Endothelial cell of umbilical vein (primary cell): ENCODE measurements at regions not wholly inside any gene's neighbourhood (a gene's known extent, or its start where the extent isn't known, plus 50 kb on each side); places are given as distances from the start of the nearest gene placed in this dataset.

ENCODE experiments used
- BruUV-seq: library from RNA; stranded (reverse); fragments of 400-500 nt; replicated peaks from 2 replicates; lab custom pipeline; 2021; lab: Mats Ljungman, UMichigan
- CTCF ChIA-PET: fragments of 300-600, 350-600 bp; sonication (Branson Sonifier 250); formaldehyde crosslinking; loops from one replicate; lab custom pipeline; 2021; ENCODE audit warnings: antibody characterized with exemption, inconsistent platforms; lab: Charles Lee
- POLR2A ChIA-PET: fragments of 300-600, 350-600 bp; sonication (Branson Sonifier 250); formaldehyde crosslinking; loops from one replicate; lab custom pipeline; 2021; ENCODE audit warnings: antibody characterized with exemption, inconsistent platforms; lab: Charles Lee
- DNase-seq: peaks from one replicate; pipeline ENCODE4 v3.0.0-alpha.2; 2011; ENCODE audit warnings: low read depth, low spot score
- FAIRE-seq: peaks from 2 replicates; lab custom pipeline; 2011; peaks lifted over from hg19 to GRCh38; lab: Jason Lieb, UNC
- H2AFZ ChIP-seq: 2 replicates; pipeline ENCODE4 v1.6.0; 2012; ENCODE audit warnings: low read depth, low read length, control low read depth, inconsistent platforms
- H3K27ac ChIP-seq: 2 replicates; pipeline ENCODE4 v1.5.1; 2011; ENCODE audit warnings: low read depth, mild to moderate bottlenecking, control low read depth, low read length, moderate library complexity; ENCODE audit not compliant: insufficient read depth
- H3K27me3 ChIP-seq, 2 experiments: 2 replicates each; pipeline versions ENCODE4 v1.6.0 to v1.6.1; 2011; ENCODE audit warnings: low read length in 2 of 2, mixed read lengths in 1 of 2; ENCODE audit not compliant: control insufficient read depth in 2 of 2, insufficient read depth in 2 of 2
- H3K36me3 ChIP-seq, 2 experiments: 2 replicates in 1 of 2; 3 replicates in 1 of 2; pipeline ENCODE4 v1.5.1; 2011; ENCODE audit warnings: low read length in 2 of 2, mild to moderate bottlenecking in 1 of 2, moderate library complexity in 1 of 2; ENCODE audit not compliant: control insufficient read depth in 2 of 2, insufficient read depth in 2 of 2; ENCODE audit errors: extremely low read depth in 1 of 2
- H3K4me1 ChIP-seq: 3 replicates; pipeline ENCODE4 v1.5.1; 2011; ENCODE audit warnings: mild to moderate bottlenecking, low read length; ENCODE audit not compliant: control insufficient read depth, insufficient read depth; ENCODE audit errors: extremely low read depth
- H3K4me2 ChIP-seq: 2 replicates; pipeline ENCODE4 v1.6.1; 2011; ENCODE audit warnings: low read length, control low read depth, mixed read lengths; ENCODE audit not compliant: insufficient read depth
- H3K4me3 ChIP-seq, 3 experiments: fragments of 200-600 bp in 1 of 3; sonication (generic), shearing (Covaris generic) in 1 of 3; replicated peaks in 1 of 3; 2 replicates each; pipeline ENCODE4 v1.5.1; 2011 to 2016; ENCODE audit warnings: control low read depth in 3 of 3, low read length in 3 of 3, mild to moderate bottlenecking in 2 of 3, inconsistent platforms in 1 of 3, low read depth in 1 of 3, moderate library complexity in 1 of 3; ENCODE audit not compliant: insufficient read depth in 1 of 3
- H3K79me2 ChIP-seq: 2 replicates; pipeline ENCODE4 v1.6.0; 2012; ENCODE audit warnings: low read length, inconsistent platforms; ENCODE audit not compliant: control insufficient read depth, insufficient read depth
- H3K9ac ChIP-seq: replicated peaks from 2 replicates; pipeline ENCODE3; 2011; ENCODE audit warnings: low read length, control low read depth; ENCODE audit not compliant: insufficient read depth; ENCODE audit errors: extremely low read depth
- H3K9me1 ChIP-seq: replicated peaks from 3 replicates; pipeline ENCODE4 v1.6.0; 2011; ENCODE audit warnings: mild to moderate bottlenecking, low read length; ENCODE audit not compliant: control insufficient read depth, insufficient read depth; ENCODE audit errors: extremely low read depth
- H3K9me3 ChIP-seq: replicated peaks from 2 replicates; pipeline ENCODE4 v1.5.1; 2012; ENCODE audit warnings: low read length, inconsistent platforms; ENCODE audit not compliant: control insufficient read depth, insufficient read depth
- H4K20me1 ChIP-seq: replicated peaks from 2 replicates; pipeline ENCODE3; 2011; ENCODE audit warnings: mild to moderate bottlenecking, low read length; ENCODE audit not compliant: control insufficient read depth, insufficient read depth; ENCODE audit errors: extremely low read depth
- CTCF ChIP-seq, 2 donors: IDR thresholded peaks; 1 replicate in 1 of 2; 2 replicates in 1 of 2; pipeline ENCODE4 v1.5.1; 2011; ENCODE audit warnings: low read length in 2 of 2, mild to moderate bottlenecking in 2 of 2, moderate library complexity in 2 of 2, control low read depth in 1 of 2, inconsistent platforms in 1 of 2, low read depth in 1 of 2; ENCODE audit not compliant: insufficient read depth in 1 of 2; ENCODE audit errors: extremely low read depth in 1 of 2
- EZH2 ChIP-seq: IDR thresholded peaks from 2 replicates; pipeline ENCODE4 v1.6.1; 2012; ENCODE audit warnings: borderline replicate concordance, low read depth, mild to moderate bottlenecking, moderate library complexity, low read length, inconsistent platforms; ENCODE audit not compliant: severe bottlenecking
- FOS ChIP-seq: IDR thresholded peaks from 2 replicates; pipeline ENCODE4 v1.6.1; 2011; ENCODE audit warnings: mild to moderate bottlenecking, low read length, moderate library complexity, borderline replicate concordance; ENCODE audit not compliant: insufficient read depth
- GATA2 ChIP-seq: IDR thresholded peaks from 2 replicates; pipeline ENCODE4 v1.7.0; 2011; ENCODE audit warnings: low read depth, mild to moderate bottlenecking, moderate library complexity, mixed read lengths, low read length; ENCODE audit not compliant: insufficient read length, insufficient read depth
- POLR2A ChIP-seq: IDR thresholded peaks from 2 replicates; pipeline ENCODE4 v1.6.1; 2012; ENCODE audit warnings: low read depth, mild to moderate bottlenecking, control low read depth, low read length
- POLR2AphosphoS5 ChIP-seq: IDR thresholded peaks from 2 replicates; pipeline ENCODE4 v1.6.1; 2012; ENCODE audit warnings: low read depth, mild to moderate bottlenecking, control low read depth, low read length, moderate library complexity; ENCODE audit not compliant: insufficient read depth
- dilution Hi-C: fragments of 300-500 bp; cut with MboI; formaldehyde crosslinking; loops from one replicate; pipeline ENCODE4 v1.15.0; 2019; ENCODE audit warnings: low sequenced_read_pairs; ENCODE audit not compliant: extremely low pct_ligation_motif_present
- intact Hi-C: fragments of 100-400 bp; cut with micrococcal nuclease; formaldehyde crosslinking; loops from one replicate; pipeline ENCODE4 v1.10.0; 2022

- H3K9ac ChIP-seq = no peak overlapping the region
- H3K27me3 ChIP-seq = no peaks in the 10 kb centered on the region
- no peak overlapping the region for H3K4me2 ChIP-seq
- no peaks in the 10 kb centered on the region for H3K36me3 ChIP-seq
- DNase-seq (no peak), FAIRE-seq (no peak)
- no peak overlapping the region for H2AFZ ChIP-seq
- no peak for TF ChIP-seq GATA2
- no peak for TF ChIP-seq POLR2AphosphoS5
- TF ChIP-seq POLR2A = no peak
- TF ChIP-seq EZH2 = no peak
- no peak for TF ChIP-seq FOS
- TF ChIP-seq CTCF (IDR thresholded peaks at IDR 0.05; ENCODE audit: extremely low read depth in 1 of 2, insufficient read depth in 1 of 2, low read depth in 1 of 2, low read length in 2 of 2) = no peak
- CTCF ChIA-PET = no interaction called here
- no peaks in the 10 kb centered on the region for H3K79me2 ChIP-seq
- H3K9me1 ChIP-seq = no peaks in the 10 kb centered on the region
- dilution Hi-C loops (no loop called here), intact Hi-C loops (no loop called here)
- H3K4me3 ChIP-seq = no peak overlapping the region
- BruUV-seq = no TSS peak
- H3K4me1 ChIP-seq = no peaks in the 10 kb centered on the region
- no peak overlapping the region for H3K27ac ChIP-seq
- H4K20me1 ChIP-seq = no peaks in the 10 kb centered on the region
- H3K9me3 ChIP-seq = peaks cover 7% of the 10 kb centered on the region
- POLR2A ChIA-PET = no interaction called here
These were observed 600.6 kb upstream of the SALL3 start for GRCh38 chr18:78378983-78379382.
